GM23338 (cell line): ENCODE measurements at regions not wholly inside any gene's neighbourhood (a gene's known extent, or its start where the extent isn't known, plus 50 kb on each side); places are given as distances from the start of the nearest gene placed in this dataset.

Source experiments
- ATAC-seq: fragments of 200-7000 bp; cut with Tn5 transposase; 3 replicates; pipeline ENCODE4 v1.9.1; 2020
- DNase-seq: peaks from one replicate; pipeline ENCODE4 v3.0.0-alpha.2; 2015; ENCODE audit warnings: low spot score
- H2AFZ ChIP-seq: fragments of 200-600 bp; sonication (generic); 2 replicates; pipeline ENCODE4 v1.8.0; 2016; ENCODE audit warnings: antibody characterized with exemption, mild to moderate bottlenecking, moderate library complexity
- H3F3A ChIP-seq: fragments of 200-600 bp; sonication (generic); replicated peaks from 2 replicates; pipeline ENCODE4 v1.8.0; 2017; ENCODE audit warnings: antibody characterized with exemption, mixed run types, low read depth
- H3K27ac ChIP-seq: fragments of 200-600 bp; sonication (generic); 2 replicates; pipeline ENCODE4 v1.6.1; 2016; ENCODE audit warnings: low read depth
- H3K27me3 ChIP-seq: fragments of 200-600 bp; sonication (generic); 2 replicates; pipeline ENCODE4 v1.8.0; 2016; ENCODE audit warnings: mild to moderate bottlenecking, mixed run types, moderate library complexity; ENCODE audit not compliant: insufficient read depth
- H3K36me3 ChIP-seq: fragments of 200-600 bp; sonication (generic); 2 replicates; pipeline ENCODE4 v1.8.0; 2016; ENCODE audit warnings: mild to moderate bottlenecking; ENCODE audit not compliant: insufficient read depth
- H3K4me1 ChIP-seq: fragments of 200-600 bp; sonication (generic); 2 replicates; pipeline ENCODE4 v1.8.0; 2016; ENCODE audit warnings: mild to moderate bottlenecking, moderate library complexity; ENCODE audit not compliant: insufficient read depth
- H3K4me2 ChIP-seq: fragments of 200-600 bp; sonication (generic); 2 replicates; pipeline ENCODE4 v1.7.1; 2017; ENCODE audit warnings: mixed run types
- H3K4me3 ChIP-seq: fragments of 200-600 bp; sonication (generic); 2 replicates; pipeline ENCODE4 v1.6.1; 2016; ENCODE audit warnings: mixed run types
- H3K79me2 ChIP-seq: fragments of 200-600 bp; sonication (generic); replicated peaks from 2 replicates; pipeline ENCODE4 v1.8.0; 2017; ENCODE audit warnings: mild to moderate bottlenecking; ENCODE audit not compliant: insufficient read depth
- H3K9me2 ChIP-seq: fragments of 200-600 bp; sonication (generic); 2 replicates; pipeline ENCODE4 v1.8.0; 2017; ENCODE audit not compliant: insufficient read depth
- H4K20me1 ChIP-seq: fragments of 200-600 bp; sonication (generic); replicated peaks from 2 replicates; pipeline ENCODE4 v1.8.0; 2017; ENCODE audit warnings: mild to moderate bottlenecking; ENCODE audit not compliant: insufficient read depth
- H3K27ac Mint-ChIP-seq: 2 replicates; pipeline ENCODE4 v1.8.0; 2020; ENCODE audit warnings: inconsistent platforms, mild to moderate bottlenecking, moderate library complexity, mixed read lengths
- H3K27me3 Mint-ChIP-seq: 3 replicates; pipeline ENCODE4 v1.8.0; 2022; ENCODE audit warnings: low read depth, mild to moderate bottlenecking, moderate library complexity, mixed read lengths, inconsistent platforms; ENCODE audit not compliant: insufficient read depth, poor library complexity
- H3K36me3 Mint-ChIP-seq: 3 replicates; pipeline ENCODE4 v1.8.0; 2021; ENCODE audit warnings: low read depth, mild to moderate bottlenecking, inconsistent platforms, moderate library complexity, mixed read lengths
- H3K4me1 Mint-ChIP-seq: 3 replicates; pipeline ENCODE4 v1.8.0; 2020; ENCODE audit warnings: mild to moderate bottlenecking, inconsistent platforms, mixed read lengths
- H3K4me3 Mint-ChIP-seq: 3 replicates; pipeline ENCODE4 v1.8.0; 2021; ENCODE audit warnings: moderate library complexity, mild to moderate bottlenecking, inconsistent platforms, mixed read lengths
- H3K9me3 Mint-ChIP-seq: 3 replicates; pipeline ENCODE4 v1.8.0; 2020; ENCODE audit warnings: moderate library complexity, mild to moderate bottlenecking, inconsistent platforms, mixed read lengths
- CREB1 ChIP-seq: fragments of 250-450 bp; sonication (Bioruptor Pico); IDR thresholded peaks from 2 replicates; pipeline ENCODE4 v1.5.0; 2020; ENCODE audit warnings: low read depth, mild to moderate bottlenecking, moderate library complexity
- EZH2 ChIP-seq: fragments of 200-600 bp; sonication (generic); IDR thresholded peaks from one replicate; pipeline ENCODE4 v1.8.0; 2017; ENCODE audit warnings: antibody characterized with exemption, mild to moderate bottlenecking, low read depth; ENCODE audit not compliant: unreplicated experiment
- EZH2phosphoT487 ChIP-seq: fragments of 200-600 bp; sonication (generic); IDR thresholded peaks from one replicate; pipeline ENCODE4 v1.8.1; 2018; ENCODE audit warnings: antibody characterized with exemption; ENCODE audit not compliant: unreplicated experiment
- JUNB ChIP-seq: IDR thresholded peaks from one replicate; pipeline ENCODE4 v1.6.1; 2016; ENCODE audit warnings: antibody characterized with exemption; ENCODE audit not compliant: unreplicated experiment
- NANOG ChIP-seq: IDR thresholded peaks from 2 replicates; pipeline ENCODE4 v1.6.1; 2016; ENCODE audit warnings: antibody characterized with exemption, borderline replicate concordance
- POLR2AphosphoS5 ChIP-seq: IDR thresholded peaks from 2 replicates; pipeline ENCODE4 v1.6.1; 2016; ENCODE audit warnings: antibody characterized with exemption, low read depth
- STAT1 ChIP-seq: IDR thresholded peaks from one replicate; pipeline ENCODE4 v1.6.1; 2016; ENCODE audit warnings: antibody characterized with exemption; ENCODE audit not compliant: unreplicated experiment
- ZNF114 ChIP-seq: fragments of 250-450 bp; sonication (Bioruptor Pico); IDR thresholded peaks from 2 replicates; pipeline ENCODE4 v1.5.0; 2020; ENCODE audit warnings: mild to moderate bottlenecking, moderate library complexity
- ZNF331 ChIP-seq: fragments of 250-450 bp; sonication (Bioruptor Pico); IDR thresholded peaks from 2 replicates; pipeline ENCODE4 v1.5.0; 2020; ENCODE audit warnings: low read depth, mild to moderate bottlenecking, moderate library complexity
- TF ChIP-seq, protein P1 (sequence below): fragments of 250-450 bp; sonication (Bioruptor Pico); IDR thresholded peaks from 2 replicates; pipeline ENCODE4 v1.5.0; 2020; ENCODE audit warnings: mild to moderate bottlenecking, moderate library complexity
- TF ChIP-seq, protein P2 (sequence below): IDR thresholded peaks from 2 replicates; pipeline ENCODE4 v1.6.1; 2016; ENCODE audit warnings: antibody characterized with exemption
- TF ChIP-seq, protein P3 (sequence below), 2 experiments: fragments of 200-600 bp in 1 of 2; sonication (generic) in 1 of 2; conservative IDR thresholded peaks; 2 replicates each; pipeline versions ENCODE4 v1.5.1 to v1.6.1; 2016 to 2017; ENCODE audit warnings: antibody characterized with exemption in 2 of 2, low read depth in 2 of 2, mild to moderate bottlenecking in 2 of 2, moderate library complexity in 1 of 2
- TF ChIP-seq, protein P4 (sequence below): IDR thresholded peaks from one replicate; pipeline ENCODE4 v1.6.1; 2018; ENCODE audit warnings: antibody characterized with exemption; ENCODE audit not compliant: unreplicated experiment

DNA sequence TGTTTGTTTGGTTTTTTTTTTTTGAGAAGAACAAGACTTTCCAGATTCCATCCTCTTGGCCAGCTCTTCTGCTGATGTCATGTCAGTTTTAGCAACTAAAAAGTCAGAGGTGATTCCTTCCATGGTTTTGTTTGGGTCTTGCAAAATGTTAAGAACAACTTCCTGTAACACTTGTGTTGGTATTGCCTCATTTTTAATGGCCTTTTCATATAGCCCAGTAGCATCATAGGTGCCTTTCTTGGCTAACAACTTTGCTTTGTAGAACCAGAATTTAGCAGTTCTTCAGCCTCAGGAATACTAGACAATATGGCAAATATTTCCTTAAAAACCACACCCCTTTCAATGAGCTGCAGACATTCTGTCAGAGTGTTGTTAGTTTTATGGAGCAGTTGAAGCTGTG, 99.5 kb upstream of the SIRPG start (continued):
- TF ChIP-seq, protein P1, sequence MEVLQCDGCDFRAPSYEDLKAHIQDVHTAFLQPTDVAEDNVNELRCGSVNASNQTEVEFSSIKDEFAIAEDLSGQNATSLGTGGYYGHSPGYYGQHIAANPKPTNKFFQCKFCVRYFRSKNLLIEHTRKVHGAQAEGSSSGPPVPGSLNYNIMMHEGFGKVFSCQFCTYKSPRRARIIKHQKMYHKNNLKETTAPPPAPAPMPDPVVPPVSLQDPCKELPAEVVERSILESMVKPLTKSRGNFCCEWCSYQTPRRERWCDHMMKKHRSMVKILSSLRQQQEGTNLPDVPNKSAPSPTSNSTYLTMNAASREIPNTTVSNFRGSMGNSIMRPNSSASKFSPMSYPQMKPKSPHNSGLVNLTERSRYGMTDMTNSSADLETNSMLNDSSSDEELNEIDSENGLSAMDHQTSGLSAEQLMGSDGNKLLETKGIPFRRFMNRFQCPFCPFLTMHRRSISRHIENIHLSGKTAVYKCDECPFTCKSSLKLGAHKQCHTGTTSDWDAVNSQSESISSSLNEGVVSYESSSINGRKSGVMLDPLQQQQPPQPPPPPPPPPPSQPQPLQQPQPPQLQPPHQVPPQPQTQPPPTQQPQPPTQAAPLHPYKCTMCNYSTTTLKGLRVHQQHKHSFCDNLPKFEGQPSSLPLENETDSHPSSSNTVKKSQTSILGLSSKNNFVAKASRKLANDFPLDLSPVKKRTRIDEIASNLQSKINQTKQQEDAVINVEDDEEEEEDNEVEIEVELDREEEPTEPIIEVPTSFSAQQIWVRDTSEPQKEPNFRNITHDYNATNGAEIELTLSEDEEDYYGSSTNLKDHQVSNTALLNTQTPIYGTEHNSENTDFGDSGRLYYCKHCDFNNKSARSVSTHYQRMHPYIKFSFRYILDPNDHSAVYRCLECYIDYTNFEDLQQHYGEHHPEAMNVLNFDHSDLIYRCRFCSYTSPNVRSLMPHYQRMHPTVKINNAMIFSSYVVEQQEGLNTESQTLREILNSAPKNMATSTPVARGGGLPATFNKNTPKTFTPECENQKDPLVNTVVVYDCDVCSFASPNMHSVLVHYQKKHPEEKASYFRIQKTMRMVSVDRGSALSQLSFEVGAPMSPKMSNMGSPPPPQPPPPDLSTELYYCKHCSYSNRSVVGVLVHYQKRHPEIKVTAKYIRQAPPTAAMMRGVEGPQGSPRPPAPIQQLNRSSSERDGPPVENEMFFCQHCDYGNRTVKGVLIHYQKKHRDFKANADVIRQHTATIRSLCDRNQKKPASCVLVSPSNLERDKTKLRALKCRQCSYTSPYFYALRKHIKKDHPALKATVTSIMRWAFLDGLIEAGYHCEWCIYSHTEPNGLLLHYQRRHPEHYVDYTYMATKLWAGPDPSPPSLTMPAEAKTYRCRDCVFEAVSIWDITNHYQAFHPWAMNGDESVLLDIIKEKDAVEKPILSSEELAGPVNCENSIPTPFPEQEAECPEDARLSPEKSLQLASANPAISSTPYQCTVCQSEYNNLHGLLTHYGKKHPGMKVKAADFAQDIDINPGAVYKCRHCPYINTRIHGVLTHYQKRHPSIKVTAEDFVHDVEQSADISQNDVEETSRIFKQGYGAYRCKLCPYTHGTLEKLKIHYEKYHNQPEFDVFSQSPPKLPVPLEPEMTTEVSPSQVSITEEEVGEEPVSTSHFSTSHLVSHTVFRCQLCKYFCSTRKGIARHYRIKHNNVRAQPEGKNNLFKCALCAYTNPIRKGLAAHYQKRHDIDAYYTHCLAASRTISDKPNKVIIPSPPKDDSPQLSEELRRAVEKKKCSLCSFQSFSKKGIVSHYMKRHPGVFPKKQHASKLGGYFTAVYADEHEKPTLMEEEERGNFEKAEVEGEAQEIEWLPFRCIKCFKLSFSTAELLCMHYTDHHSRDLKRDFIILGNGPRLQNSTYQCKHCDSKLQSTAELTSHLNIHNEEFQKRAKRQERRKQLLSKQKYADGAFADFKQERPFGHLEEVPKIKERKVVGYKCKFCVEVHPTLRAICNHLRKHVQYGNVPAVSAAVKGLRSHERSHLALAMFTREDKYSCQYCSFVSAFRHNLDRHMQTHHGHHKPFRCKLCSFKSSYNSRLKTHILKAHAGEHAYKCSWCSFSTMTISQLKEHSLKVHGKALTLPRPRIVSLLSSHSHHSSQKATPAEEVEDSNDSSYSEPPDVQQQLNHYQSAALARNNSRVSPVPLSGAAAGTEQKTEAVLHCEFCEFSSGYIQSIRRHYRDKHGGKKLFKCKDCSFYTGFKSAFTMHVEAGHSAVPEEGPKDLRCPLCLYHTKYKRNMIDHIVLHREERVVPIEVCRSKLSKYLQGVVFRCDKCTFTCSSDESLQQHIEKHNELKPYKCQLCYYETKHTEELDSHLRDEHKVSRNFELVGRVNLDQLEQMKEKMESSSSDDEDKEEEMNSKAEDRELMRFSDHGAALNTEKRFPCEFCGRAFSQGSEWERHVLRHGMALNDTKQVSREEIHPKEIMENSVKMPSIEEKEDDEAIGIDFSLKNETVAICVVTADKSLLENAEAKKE: no peak
- no peak for TF ChIP-seq NANOG
- TF ChIP-seq, protein P2, sequence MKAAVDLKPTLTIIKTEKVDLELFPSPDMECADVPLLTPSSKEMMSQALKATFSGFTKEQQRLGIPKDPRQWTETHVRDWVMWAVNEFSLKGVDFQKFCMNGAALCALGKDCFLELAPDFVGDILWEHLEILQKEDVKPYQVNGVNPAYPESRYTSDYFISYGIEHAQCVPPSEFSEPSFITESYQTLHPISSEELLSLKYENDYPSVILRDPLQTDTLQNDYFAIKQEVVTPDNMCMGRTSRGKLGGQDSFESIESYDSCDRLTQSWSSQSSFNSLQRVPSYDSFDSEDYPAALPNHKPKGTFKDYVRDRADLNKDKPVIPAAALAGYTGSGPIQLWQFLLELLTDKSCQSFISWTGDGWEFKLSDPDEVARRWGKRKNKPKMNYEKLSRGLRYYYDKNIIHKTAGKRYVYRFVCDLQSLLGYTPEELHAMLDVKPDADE: no peak

DNA sequence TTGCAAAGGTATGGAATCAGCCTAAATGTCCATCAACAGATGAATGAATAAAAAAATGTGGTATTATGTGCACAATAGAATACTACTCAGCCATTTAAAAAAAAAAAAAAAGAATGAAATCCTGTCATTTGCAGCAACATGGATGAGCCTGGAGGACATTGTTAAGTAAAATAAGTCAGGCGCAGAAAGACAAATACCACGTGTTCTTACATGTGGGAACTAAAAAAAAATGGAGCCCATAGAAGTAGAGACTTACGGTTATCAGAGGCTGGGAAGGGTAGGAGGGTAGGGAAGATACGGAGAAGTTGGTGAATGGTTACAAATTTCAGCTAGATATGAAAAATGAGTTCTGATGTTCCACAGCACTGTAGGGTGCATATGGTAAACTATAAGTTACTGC, 97.2 kb upstream of the SIRPG start:
- no peak overlapping the region for H3K4me3 Mint-ChIP-seq
- Histone ChIP-seq H3K9me2 (no peaks in the 10 kb centered on the region), H3K27ac (no peak overlapping the region), H3F3A (no peaks in the 10 kb centered on the region), H3K36me3 (no peaks in the 10 kb centered on the region), H3K4me2 (no peak overlapping the region), H4K20me1 (no peaks in the 10 kb centered on the region), H3K4me3 (no peak overlapping the region), H3K79me2 (no peaks in the 10 kb centered on the region), H2AFZ (no peak overlapping the region), H3K4me1 (0 out of 2 replicates have a peak, but pooled peaks cover 4% of the 10 kb centered on the region), H3K27me3 (no peaks in the 10 kb centered on the region)
- no peak for DNase-seq
- no peak for ATAC-seq
- no peaks in the 10 kb centered on the region for H3K27me3 Mint-ChIP-seq
- no peaks in the 10 kb centered on the region for H3K9me3 Mint-ChIP-seq
- H3K27ac Mint-ChIP-seq: no peak overlapping the region
- no peaks in the 10 kb centered on the region for H3K36me3 Mint-ChIP-seq
- peaks cover 8% of the 10 kb centered on the region; the same call in 2 of the 3 replicates for H3K4me1 Mint-ChIP-seq
- TF ChIP-seq POLR2AphosphoS5 (no peak), CREB1 (CRISPR knock-in tag) (no peak), ZNF331 (no peak), EZH2 (no peak), ZNF114 (no peak), STAT1 (no peak), JUNB (no peak), NANOG (no peak), EZH2phosphoT487 (no peak)
- TF ChIP-seq, protein P3, sequence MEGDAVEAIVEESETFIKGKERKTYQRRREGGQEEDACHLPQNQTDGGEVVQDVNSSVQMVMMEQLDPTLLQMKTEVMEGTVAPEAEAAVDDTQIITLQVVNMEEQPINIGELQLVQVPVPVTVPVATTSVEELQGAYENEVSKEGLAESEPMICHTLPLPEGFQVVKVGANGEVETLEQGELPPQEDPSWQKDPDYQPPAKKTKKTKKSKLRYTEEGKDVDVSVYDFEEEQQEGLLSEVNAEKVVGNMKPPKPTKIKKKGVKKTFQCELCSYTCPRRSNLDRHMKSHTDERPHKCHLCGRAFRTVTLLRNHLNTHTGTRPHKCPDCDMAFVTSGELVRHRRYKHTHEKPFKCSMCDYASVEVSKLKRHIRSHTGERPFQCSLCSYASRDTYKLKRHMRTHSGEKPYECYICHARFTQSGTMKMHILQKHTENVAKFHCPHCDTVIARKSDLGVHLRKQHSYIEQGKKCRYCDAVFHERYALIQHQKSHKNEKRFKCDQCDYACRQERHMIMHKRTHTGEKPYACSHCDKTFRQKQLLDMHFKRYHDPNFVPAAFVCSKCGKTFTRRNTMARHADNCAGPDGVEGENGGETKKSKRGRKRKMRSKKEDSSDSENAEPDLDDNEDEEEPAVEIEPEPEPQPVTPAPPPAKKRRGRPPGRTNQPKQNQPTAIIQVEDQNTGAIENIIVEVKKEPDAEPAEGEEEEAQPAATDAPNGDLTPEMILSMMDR (conservative IDR thresholded peaks at IDR 0.05; ENCODE audit: low read depth in 2 of 2): no peak
- TF ChIP-seq, protein P4, sequence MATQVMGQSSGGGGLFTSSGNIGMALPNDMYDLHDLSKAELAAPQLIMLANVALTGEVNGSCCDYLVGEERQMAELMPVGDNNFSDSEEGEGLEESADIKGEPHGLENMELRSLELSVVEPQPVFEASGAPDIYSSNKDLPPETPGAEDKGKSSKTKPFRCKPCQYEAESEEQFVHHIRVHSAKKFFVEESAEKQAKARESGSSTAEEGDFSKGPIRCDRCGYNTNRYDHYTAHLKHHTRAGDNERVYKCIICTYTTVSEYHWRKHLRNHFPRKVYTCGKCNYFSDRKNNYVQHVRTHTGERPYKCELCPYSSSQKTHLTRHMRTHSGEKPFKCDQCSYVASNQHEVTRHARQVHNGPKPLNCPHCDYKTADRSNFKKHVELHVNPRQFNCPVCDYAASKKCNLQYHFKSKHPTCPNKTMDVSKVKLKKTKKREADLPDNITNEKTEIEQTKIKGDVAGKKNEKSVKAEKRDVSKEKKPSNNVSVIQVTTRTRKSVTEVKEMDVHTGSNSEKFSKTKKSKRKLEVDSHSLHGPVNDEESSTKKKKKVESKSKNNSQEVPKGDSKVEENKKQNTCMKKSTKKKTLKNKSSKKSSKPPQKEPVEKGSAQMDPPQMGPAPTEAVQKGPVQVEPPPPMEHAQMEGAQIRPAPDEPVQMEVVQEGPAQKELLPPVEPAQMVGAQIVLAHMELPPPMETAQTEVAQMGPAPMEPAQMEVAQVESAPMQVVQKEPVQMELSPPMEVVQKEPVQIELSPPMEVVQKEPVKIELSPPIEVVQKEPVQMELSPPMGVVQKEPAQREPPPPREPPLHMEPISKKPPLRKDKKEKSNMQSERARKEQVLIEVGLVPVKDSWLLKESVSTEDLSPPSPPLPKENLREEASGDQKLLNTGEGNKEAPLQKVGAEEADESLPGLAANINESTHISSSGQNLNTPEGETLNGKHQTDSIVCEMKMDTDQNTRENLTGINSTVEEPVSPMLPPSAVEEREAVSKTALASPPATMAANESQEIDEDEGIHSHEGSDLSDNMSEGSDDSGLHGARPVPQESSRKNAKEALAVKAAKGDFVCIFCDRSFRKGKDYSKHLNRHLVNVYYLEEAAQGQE: no peak
